HUES64 (cell line): ENCODE measurements at regions not wholly inside any gene's neighbourhood (a gene's known extent, or its start where the extent isn't known, plus 50 kb on each side); places are given as distances from the start of the nearest gene placed in this dataset.

Experiments used
- H3K27ac ChIP-seq: 2 replicates; pipeline ENCODE4 v1.7.0; 2013; ENCODE audit warnings: low read depth, low read length, inconsistent platforms
- H3K27me3 ChIP-seq: 2 replicates; pipeline ENCODE4 v1.6.1; 2013; ENCODE audit warnings: mild to moderate bottlenecking, low read length; ENCODE audit not compliant: insufficient read depth
- H3K36me3 ChIP-seq: 2 replicates; pipeline ENCODE4 v1.6.1; 2013; ENCODE audit warnings: mild to moderate bottlenecking, low read length; ENCODE audit not compliant: insufficient read depth
- H3K4me1 ChIP-seq: 2 replicates; pipeline ENCODE4 v1.6.1; 2013; ENCODE audit warnings: mild to moderate bottlenecking, low read length, moderate library complexity; ENCODE audit not compliant: insufficient read depth
- H3K4me3 ChIP-seq: 2 replicates; pipeline ENCODE4 v1.5.1; 2013; ENCODE audit warnings: mild to moderate bottlenecking, low read length, moderate library complexity
- H3K9ac ChIP-seq: 2 replicates; pipeline ENCODE4 v1.6.1; 2013; ENCODE audit warnings: mild to moderate bottlenecking, low read depth, low read length
- H3K9me3 ChIP-seq: 2 replicates; pipeline ENCODE4 v1.6.1; 2013; ENCODE audit warnings: low read depth, low read length; ENCODE audit not compliant: insufficient read depth
- WGBS: fragments of 150-250, 120-280 bp; methylation state at CpG from one replicate; pipeline ENCODE4 v1.1.7; 2013; ENCODE audit warnings: missing lambda C conversion rate; 5-methylcytosine and 5-hydroxymethylcytosine counted together

DNA sequence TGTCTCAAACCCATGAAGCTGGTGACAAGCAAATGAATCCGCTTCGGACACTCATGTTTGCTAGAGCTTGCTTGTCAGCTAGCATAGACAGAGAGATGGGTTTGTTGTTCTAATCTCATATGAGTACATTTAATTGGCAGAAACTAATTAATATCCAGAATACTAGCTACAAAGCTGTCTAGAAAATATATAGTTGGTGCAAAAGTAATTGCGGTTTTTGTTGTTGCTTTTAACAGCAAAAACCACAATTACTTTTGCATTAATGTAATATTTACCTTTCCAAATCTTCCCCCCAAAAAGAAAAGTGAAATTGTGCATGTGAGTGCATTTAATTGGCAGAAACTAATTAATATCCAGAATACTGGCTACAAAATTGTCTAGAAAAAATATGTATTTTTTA, 1115.2 kb downstream of the TDRD15 start:
- Histone ChIP-seq H3K27me3 (no peaks in the 10 kb centered on the region), H3K36me3 (no peaks in the 10 kb centered on the region)
- 100% methylated on average over 2 of the region's 3 CpGs for WGBS

DNA sequence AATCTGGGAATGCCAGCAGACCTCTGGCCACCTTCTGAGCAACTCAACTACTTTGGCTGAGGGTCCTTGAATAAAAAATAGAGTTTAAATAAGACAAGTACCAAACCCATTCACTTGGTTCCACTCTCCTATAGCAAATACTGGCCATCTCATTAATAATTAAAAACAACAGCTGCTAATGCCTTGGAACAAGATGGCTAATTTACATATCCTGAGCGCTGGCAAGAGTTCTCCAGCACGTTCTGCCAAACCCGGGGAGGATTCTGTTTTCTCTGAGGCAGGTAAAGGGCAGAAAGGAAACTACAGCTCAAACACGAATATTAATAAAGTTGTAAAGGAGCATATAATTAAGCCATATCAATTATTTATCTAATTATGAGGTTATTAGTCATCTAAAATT, 1123.7 kb downstream of the TDRD15 start:
- H3K4me3 ChIP-seq = no peak overlapping the region
- H3K4me1 ChIP-seq = peaks cover 14% of the 10 kb centered on the region
- H3K27me3 ChIP-seq = no peaks in the 10 kb centered on the region
- 96% methylated on average over 3 of the region's 4 CpGs for WGBS
- no peak overlapping the region for H3K9ac ChIP-seq
- H3K27ac ChIP-seq = no peak overlapping the region
- H3K36me3 ChIP-seq = no peaks in the 10 kb centered on the region
- no peaks in the 10 kb centered on the region for H3K9me3 ChIP-seq

More for the DNA sequence above, 1115.2 kb downstream of the TDRD15 start:
- H3K4me1 ChIP-seq = no peaks in the 10 kb centered on the region
- no peak overlapping the region for H3K4me3 ChIP-seq
- H3K27ac ChIP-seq = no peak overlapping the region
- no peak overlapping the region for H3K9ac ChIP-seq
- H3K9me3 ChIP-seq = no peaks in the 10 kb centered on the region

- Histone ChIP-seq H3K36me3 (no peaks in the 10 kb centered on the region), H3K4me1 (peaks cover 28% of the 10 kb centered on the region), H3K27me3 (no peaks in the 10 kb centered on the region), H3K9ac (no peak overlapping the region), H3K4me3 (no peak overlapping the region), H3K9me3 (no peaks in the 10 kb centered on the region), H3K27ac (no peak overlapping the region)
- 100% methylated on average over 1 of the region's 2 CpGs for WGBS
Measured at GRCh38 chr2:22248851-22249250, 1125.1 kb downstream of the TDRD15 start.

GRCh38 chr2:22253171-22253570, 1129.4 kb downstream of the TDRD15 start:
- H3K9me3 ChIP-seq = no peaks in the 10 kb centered on the region
- no peak overlapping the region for H3K4me3 ChIP-seq
- no peaks in the 10 kb centered on the region for H3K36me3 ChIP-seq
- H3K27me3 ChIP-seq = no peaks in the 10 kb centered on the region
- no peak overlapping the region for H3K27ac ChIP-seq
- peaks cover 16% of the 10 kb centered on the region for H3K4me1 ChIP-seq
- no peak overlapping the region for H3K9ac ChIP-seq
- 73% methylated on average over 2 of the region's 2 CpGs for WGBS

GRCh38 chr2:22261165-22261564, 1123.8 kb upstream of the KLHL29 start:
- H3K9ac ChIP-seq = no peak overlapping the region
- H3K27ac ChIP-seq = no peak overlapping the region
- H3K27me3 ChIP-seq = no peaks in the 10 kb centered on the region
- no peaks in the 10 kb centered on the region for H3K4me1 ChIP-seq
- H3K36me3 ChIP-seq = no peaks in the 10 kb centered on the region
- H3K4me3 ChIP-seq = no peak overlapping the region
- H3K9me3 ChIP-seq = 0 out of 2 replicates have a peak, but pooled peaks cover 6% of the 10 kb centered on the region
- 94% methylated on average over 7 of the region's 7 CpGs for WGBS

DNA sequence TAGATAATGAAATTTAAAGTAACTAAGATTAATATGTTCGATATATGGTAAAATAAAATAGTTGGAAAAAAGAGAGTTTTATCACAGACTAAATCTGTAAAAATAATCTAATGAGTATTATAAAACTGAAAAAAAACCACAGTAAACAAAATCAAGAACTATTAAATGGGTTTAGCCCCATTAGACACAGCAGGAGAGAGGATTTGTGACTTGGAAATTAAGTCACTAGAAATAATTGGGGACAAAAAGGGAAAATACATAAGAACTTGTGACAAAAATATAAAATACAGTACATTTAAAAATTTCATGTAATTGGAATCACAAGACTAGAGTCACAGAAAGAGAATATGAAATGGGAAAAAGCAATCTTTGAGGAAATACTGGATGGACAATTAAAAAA, 1114.6 kb upstream of the KLHL29 start:
- Histone ChIP-seq H3K9ac (no peak overlapping the region), H3K4me3 (no peak overlapping the region), H3K27me3 (no peaks in the 10 kb centered on the region), H3K27ac (no peak overlapping the region), H3K9me3 (peaks cover 9% of the 10 kb centered on the region; the same call in 1 of the 2 replicates), H3K36me3 (no peaks in the 10 kb centered on the region), H3K4me1 (peaks cover 3% of the 10 kb centered on the region; the same call in 1 of the 2 replicates)
- WGBS = no CpG with 5 or more reads among the region's 1 CpG

- H3K27ac ChIP-seq = no peak overlapping the region
- H3K9ac ChIP-seq = no peak overlapping the region
- H3K4me1 ChIP-seq = peaks cover 3% of the 10 kb centered on the region; the same call in 1 of the 2 replicates
- peaks cover 9% of the 10 kb centered on the region; the same call in 1 of the 2 replicates for H3K9me3 ChIP-seq
- H3K4me3 ChIP-seq = no peak overlapping the region
- WGBS = 94% methylated on average over 1 of the region's 1 CpG
- no peaks in the 10 kb centered on the region for H3K27me3 ChIP-seq
- no peaks in the 10 kb centered on the region for H3K36me3 ChIP-seq
Measured at GRCh38 chr2:22273853-22274252, 1111.1 kb upstream of the KLHL29 start.

DNA sequence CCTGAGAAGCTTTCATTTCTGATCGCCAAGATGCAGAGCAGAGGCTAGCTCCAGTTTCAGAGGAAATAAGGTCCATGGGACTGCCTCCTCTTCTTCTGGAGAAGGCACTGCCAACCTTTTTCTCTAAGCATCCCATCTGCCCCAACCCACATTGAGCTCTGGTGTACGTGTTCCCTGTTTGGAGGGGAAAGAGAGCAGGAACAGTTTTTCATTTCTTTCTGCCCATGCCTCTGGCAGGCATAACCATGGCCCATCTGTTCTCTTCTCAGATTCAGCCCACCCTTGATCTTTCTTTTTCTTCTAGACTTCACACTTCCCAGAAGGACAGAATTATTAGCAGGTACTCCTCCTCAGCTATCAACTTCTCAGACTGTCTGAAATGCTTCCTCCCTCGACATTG, 1110.3 kb upstream of the KLHL29 start:
- 93% methylated on average over 3 of the region's 3 CpGs for WGBS
- no peak overlapping the region for H3K27ac ChIP-seq

GRCh38 chr2:22276696-22277095, 1108.3 kb upstream of the KLHL29 start:
- WGBS = 95% methylated on average over 4 of the region's 4 CpGs
- Histone ChIP-seq H3K4me1 (peaks cover 3% of the 10 kb centered on the region; the same call in 1 of the 2 replicates), H3K36me3 (no peaks in the 10 kb centered on the region), H3K4me3 (no peak overlapping the region), H3K9me3 (no peaks in the 10 kb centered on the region), H3K9ac (no peak overlapping the region), H3K27ac (no peak overlapping the region), H3K27me3 (no peaks in the 10 kb centered on the region)

More for the DNA sequence above, 1110.3 kb upstream of the KLHL29 start:
- peaks cover 9% of the 10 kb centered on the region; the same call in 1 of the 2 replicates for H3K9me3 ChIP-seq
- H3K27me3 ChIP-seq = no peaks in the 10 kb centered on the region
- H3K36me3 ChIP-seq = no peaks in the 10 kb centered on the region
- H3K9ac ChIP-seq = no peak overlapping the region
- no peak overlapping the region for H3K4me3 ChIP-seq
- peaks cover 3% of the 10 kb centered on the region; the same call in 1 of the 2 replicates for H3K4me1 ChIP-seq

DNA sequence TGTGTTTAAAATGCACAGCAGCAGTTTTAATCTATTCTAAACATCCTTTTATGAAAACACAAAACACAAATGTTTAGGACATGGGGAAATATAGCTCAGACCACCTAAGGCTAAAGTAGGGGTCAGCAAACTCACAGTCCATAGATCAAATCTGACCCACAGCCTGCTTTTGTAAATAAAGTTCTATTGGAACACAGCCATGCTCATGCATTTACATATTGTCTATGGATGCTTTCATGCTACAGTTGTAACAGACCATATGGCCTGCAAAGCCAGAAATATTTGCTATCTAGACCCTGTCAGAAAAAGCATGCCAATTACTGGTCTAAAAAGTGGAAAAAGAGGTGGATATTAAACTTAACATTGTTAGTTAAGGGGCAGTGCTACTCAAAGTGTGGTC, 1105.4 kb upstream of the KLHL29 start:
- H3K4me1 ChIP-seq = peaks cover under 1% of the 10 kb centered on the region; the same call in 1 of the 2 replicates
- H3K9ac ChIP-seq = no peak overlapping the region
- no peak overlapping the region for H3K4me3 ChIP-seq
- H3K36me3 ChIP-seq = no peaks in the 10 kb centered on the region
- no peaks in the 10 kb centered on the region for H3K27me3 ChIP-seq
- no peaks in the 10 kb centered on the region for H3K9me3 ChIP-seq
- H3K27ac ChIP-seq = no peak overlapping the region

DNA sequence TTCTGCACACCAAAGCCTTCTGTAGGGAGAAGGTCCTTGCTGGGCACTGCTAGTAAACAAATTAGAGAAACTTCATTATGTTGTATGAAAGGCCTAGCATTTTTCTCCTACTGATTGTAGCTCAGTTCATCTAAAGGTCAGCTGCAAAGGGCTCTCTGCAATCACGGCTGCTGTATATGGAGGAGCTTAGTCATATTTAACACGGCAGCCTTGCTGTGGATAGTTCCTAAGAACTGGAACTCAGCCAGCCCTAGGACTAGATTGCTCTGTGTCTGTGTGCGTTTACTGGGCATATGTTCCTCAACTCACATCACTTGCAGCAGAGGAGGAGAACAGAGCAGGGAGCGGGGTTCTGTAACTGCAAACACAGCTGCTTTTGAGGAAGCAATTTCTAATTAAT, 1103.9 kb upstream of the KLHL29 start:
- no peaks in the 10 kb centered on the region for H3K9me3 ChIP-seq
- WGBS = 91% methylated on average over 4 of the region's 4 CpGs
- no peak overlapping the region for H3K9ac ChIP-seq
- H3K27me3 ChIP-seq = no peaks in the 10 kb centered on the region
- no peak overlapping the region for H3K4me3 ChIP-seq
- H3K4me1 ChIP-seq = no peaks in the 10 kb centered on the region
- no peaks in the 10 kb centered on the region for H3K36me3 ChIP-seq
- H3K27ac ChIP-seq = no peak overlapping the region

- 96% methylated on average over 1 of the region's 1 CpG for WGBS
- H3K36me3 ChIP-seq = no peaks in the 10 kb centered on the region
- no peak overlapping the region for H3K9ac ChIP-seq
- H3K4me3 ChIP-seq = no peak overlapping the region
- no peaks in the 10 kb centered on the region for H3K4me1 ChIP-seq
- no peak overlapping the region for H3K27ac ChIP-seq
- H3K27me3 ChIP-seq = no peaks in the 10 kb centered on the region
- H3K9me3 ChIP-seq = no peaks in the 10 kb centered on the region
Measured at GRCh38 chr2:22282220-22282619, 1102.8 kb upstream of the KLHL29 start.
